MM.1S (cell line): ENCODE measurements at regions not wholly inside any gene's neighbourhood (a gene's known extent, or its start where the extent isn't known, plus 50 kb on each side); places are given as distances from the start of the nearest gene placed in this dataset.

Experiments used
- DNase-seq: peaks from one replicate; pipeline ENCODE4 v3.0.0-alpha.2; 2015
- H2AFZ ChIP-seq: fragments of 300-600 bp; sonication (generic); 2 replicates; pipeline ENCODE4 v1.6.0; 2016; ENCODE audit warnings: antibody characterized with exemption, low read length
- H3F3A ChIP-seq: fragments of 300-600 bp; sonication (generic); 2 replicates; pipeline ENCODE4 v1.6.1; 2016; ENCODE audit warnings: mild to moderate bottlenecking, antibody characterized with exemption, low read length, moderate library complexity, mixed read lengths; ENCODE audit not compliant: insufficient read depth
- H3K27ac ChIP-seq: fragments of 300-600 bp; sonication (generic); 2 replicates; pipeline ENCODE4 v1.5.1; 2016; ENCODE audit warnings: mild to moderate bottlenecking, low read length
- H3K27me3 ChIP-seq: fragments of 300-600 bp; sonication (generic); replicated peaks from 2 replicates; pipeline ENCODE4 v1.6.0; 2016; ENCODE audit warnings: low read length; ENCODE audit not compliant: insufficient read depth
- H3K36me3 ChIP-seq: fragments of 300-600 bp; sonication (generic); replicated peaks from 2 replicates; pipeline ENCODE4 v1.6.1; 2016; ENCODE audit warnings: mild to moderate bottlenecking, low read length, mixed read lengths; ENCODE audit not compliant: insufficient read depth
- H3K4me1 ChIP-seq: fragments of 300-600 bp; sonication (generic); 2 replicates; pipeline ENCODE4 v1.6.1; 2016; ENCODE audit warnings: low read length, mixed read lengths
- H3K4me2 ChIP-seq: fragments of 300-600 bp; sonication (generic); 2 replicates; pipeline ENCODE4 v1.6.0; 2016; ENCODE audit warnings: low read depth, low read length
- H3K4me3 ChIP-seq: fragments of 300-600 bp; sonication (generic); 2 replicates; pipeline ENCODE4 v1.5.1; 2016; ENCODE audit warnings: low read length, mixed read lengths
- H3K79me2 ChIP-seq: fragments of 300-600 bp; sonication (generic); 2 replicates; pipeline ENCODE4 v1.6.1; 2016; ENCODE audit warnings: mixed run types, low read length, mixed read lengths
- H3K9ac ChIP-seq: fragments of 300-600 bp; sonication (generic); 2 replicates; pipeline ENCODE4 v1.6.1; 2016; ENCODE audit warnings: low read length, mixed read lengths
- H3K9me2 ChIP-seq: fragments of 300-600 bp; sonication (generic); replicated peaks from 2 replicates; pipeline ENCODE4 v1.6.1; 2016; ENCODE audit warnings: mild to moderate bottlenecking, low read length, mixed read lengths; ENCODE audit not compliant: insufficient read depth
- H3K9me3 ChIP-seq: fragments of 300-600 bp; sonication (generic); replicated peaks from 2 replicates; pipeline ENCODE4 v1.6.1; 2016; ENCODE audit warnings: mild to moderate bottlenecking, low read length, mixed read lengths; ENCODE audit not compliant: insufficient read depth
- H4K20me1 ChIP-seq: fragments of 300-600 bp; sonication (generic); 2 replicates; pipeline ENCODE4 v1.6.1; 2016; ENCODE audit warnings: mild to moderate bottlenecking, low read length, moderate library complexity, mixed read lengths; ENCODE audit not compliant: insufficient read depth
- EZH2 ChIP-seq: fragments of 300-600 bp; sonication (generic); optimal IDR thresholded peaks from 2 replicates; pipeline ENCODE3; 2017; ENCODE audit warnings: low read depth, mild to moderate bottlenecking, antibody characterized with exemption, low read length, mixed read lengths
- EZH2phosphoT487 ChIP-seq: fragments of 300-600 bp; sonication (generic); IDR thresholded peaks from 2 replicates; pipeline ENCODE4 v1.6.1; 2018; ENCODE audit warnings: antibody characterized with exemption, low read length
- TF ChIP-seq, protein P1 (sequence below): fragments of 300-600 bp; sonication (generic); IDR thresholded peaks from 2 replicates; pipeline ENCODE4 v1.5.1; 2016; ENCODE audit warnings: antibody characterized with exemption, low read length, mixed read lengths

DNA sequence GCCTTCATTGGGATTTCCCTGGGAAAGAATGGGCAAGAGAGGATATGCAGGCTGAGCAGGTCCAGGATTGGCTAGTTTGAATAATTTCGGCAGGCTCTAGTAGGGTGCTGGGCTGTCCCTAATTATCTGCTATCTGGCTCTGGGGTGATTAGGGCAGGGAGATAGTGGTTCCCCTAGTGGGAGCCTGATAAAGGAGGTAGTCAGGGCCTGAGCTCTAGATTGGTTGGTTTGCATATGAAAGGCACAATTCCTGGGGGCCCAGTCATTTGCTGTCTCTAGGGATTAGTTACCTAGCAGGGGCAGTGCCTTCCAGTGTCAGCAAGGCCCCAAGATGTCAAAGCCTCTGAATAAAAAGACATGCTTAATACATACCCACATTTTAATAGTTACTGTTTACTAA, 690.1 kb upstream of the KLHL29 start:
- no peak overlapping the region for H3K27ac ChIP-seq
- no peak for DNase-seq
- H3K27me3 ChIP-seq, result no peaks in the 10 kb centered on the region
- H3K4me1 ChIP-seq, result no peaks in the 10 kb centered on the region
- H3K9ac ChIP-seq, result no peak overlapping the region
- H4K20me1 ChIP-seq, result no peaks in the 10 kb centered on the region
- no peaks in the 10 kb centered on the region for H3K36me3 ChIP-seq
- no peak overlapping the region for H3K4me3 ChIP-seq
- H3K4me2 ChIP-seq, result no peak overlapping the region
- H3K9me2 ChIP-seq, result no peaks in the 10 kb centered on the region
- no peak overlapping the region for H2AFZ ChIP-seq
- no peaks in the 10 kb centered on the region for H3K79me2 ChIP-seq
- no peaks in the 10 kb centered on the region for H3K9me3 ChIP-seq
- no peaks in the 10 kb centered on the region for H3F3A ChIP-seq
- TF ChIP-seq EZH2phosphoT487, result no peak
- no peak for TF ChIP-seq EZH2
- TF ChIP-seq, protein P1, sequence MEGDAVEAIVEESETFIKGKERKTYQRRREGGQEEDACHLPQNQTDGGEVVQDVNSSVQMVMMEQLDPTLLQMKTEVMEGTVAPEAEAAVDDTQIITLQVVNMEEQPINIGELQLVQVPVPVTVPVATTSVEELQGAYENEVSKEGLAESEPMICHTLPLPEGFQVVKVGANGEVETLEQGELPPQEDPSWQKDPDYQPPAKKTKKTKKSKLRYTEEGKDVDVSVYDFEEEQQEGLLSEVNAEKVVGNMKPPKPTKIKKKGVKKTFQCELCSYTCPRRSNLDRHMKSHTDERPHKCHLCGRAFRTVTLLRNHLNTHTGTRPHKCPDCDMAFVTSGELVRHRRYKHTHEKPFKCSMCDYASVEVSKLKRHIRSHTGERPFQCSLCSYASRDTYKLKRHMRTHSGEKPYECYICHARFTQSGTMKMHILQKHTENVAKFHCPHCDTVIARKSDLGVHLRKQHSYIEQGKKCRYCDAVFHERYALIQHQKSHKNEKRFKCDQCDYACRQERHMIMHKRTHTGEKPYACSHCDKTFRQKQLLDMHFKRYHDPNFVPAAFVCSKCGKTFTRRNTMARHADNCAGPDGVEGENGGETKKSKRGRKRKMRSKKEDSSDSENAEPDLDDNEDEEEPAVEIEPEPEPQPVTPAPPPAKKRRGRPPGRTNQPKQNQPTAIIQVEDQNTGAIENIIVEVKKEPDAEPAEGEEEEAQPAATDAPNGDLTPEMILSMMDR, result no peak

DNA sequence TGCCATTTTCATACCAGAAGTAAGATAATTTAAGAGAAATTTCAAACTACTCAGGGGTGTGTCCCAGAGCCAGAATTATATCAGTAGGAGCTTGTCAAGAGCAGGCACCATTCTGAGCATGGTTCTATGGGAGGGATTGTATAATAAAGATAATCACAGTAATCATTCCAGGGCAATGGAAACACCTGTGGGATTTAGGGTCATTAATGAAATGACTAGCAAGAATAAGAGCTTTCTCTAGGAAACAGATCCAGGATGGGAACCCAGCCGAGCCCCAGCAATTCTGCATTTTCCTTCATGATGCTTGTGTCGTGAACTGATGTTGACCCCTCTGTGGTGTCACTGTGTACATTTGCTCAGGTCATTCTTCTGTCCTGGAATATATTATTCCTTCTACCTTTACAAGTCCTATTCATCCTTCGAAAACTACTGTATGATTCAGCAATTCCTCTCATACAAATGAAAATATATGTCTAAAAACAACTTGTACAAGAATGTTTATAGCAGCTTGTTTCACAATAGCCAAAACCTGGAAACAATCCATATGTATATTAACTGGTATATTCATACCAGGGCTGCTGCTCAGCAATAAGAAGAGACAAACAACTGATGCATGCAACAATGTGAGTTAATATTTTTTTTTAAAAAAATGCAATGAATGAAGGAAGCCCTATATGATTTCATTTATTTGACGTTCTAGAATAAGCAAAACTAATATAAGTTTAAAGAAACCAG, 687.8 kb upstream of the KLHL29 start:
- no peaks in the 10 kb centered on the region for H3K9me3 ChIP-seq
- no peak overlapping the region for H3K4me2 ChIP-seq
- no peak overlapping the region for H3K4me3 ChIP-seq
- no peaks in the 10 kb centered on the region for H3K4me1 ChIP-seq
- TF ChIP-seq EZH2 (no peak), EZH2phosphoT487 (no peak)
- TF ChIP-seq, protein P1, result no peak
- H3K9ac ChIP-seq, result no peak overlapping the region
- H3F3A ChIP-seq, result no peaks in the 10 kb centered on the region; the same call in 1 of the 2 replicates
- no peaks in the 10 kb centered on the region for H3K27me3 ChIP-seq
- H3K79me2 ChIP-seq, result no peaks in the 10 kb centered on the region
- no peaks in the 10 kb centered on the region for H4K20me1 ChIP-seq
- no peaks in the 10 kb centered on the region for H3K9me2 ChIP-seq
- no peak overlapping the region for H3K27ac ChIP-seq
- DNase-seq, result no peak
- H2AFZ ChIP-seq, result no peak overlapping the region
- no peaks in the 10 kb centered on the region for H3K36me3 ChIP-seq

DNA sequence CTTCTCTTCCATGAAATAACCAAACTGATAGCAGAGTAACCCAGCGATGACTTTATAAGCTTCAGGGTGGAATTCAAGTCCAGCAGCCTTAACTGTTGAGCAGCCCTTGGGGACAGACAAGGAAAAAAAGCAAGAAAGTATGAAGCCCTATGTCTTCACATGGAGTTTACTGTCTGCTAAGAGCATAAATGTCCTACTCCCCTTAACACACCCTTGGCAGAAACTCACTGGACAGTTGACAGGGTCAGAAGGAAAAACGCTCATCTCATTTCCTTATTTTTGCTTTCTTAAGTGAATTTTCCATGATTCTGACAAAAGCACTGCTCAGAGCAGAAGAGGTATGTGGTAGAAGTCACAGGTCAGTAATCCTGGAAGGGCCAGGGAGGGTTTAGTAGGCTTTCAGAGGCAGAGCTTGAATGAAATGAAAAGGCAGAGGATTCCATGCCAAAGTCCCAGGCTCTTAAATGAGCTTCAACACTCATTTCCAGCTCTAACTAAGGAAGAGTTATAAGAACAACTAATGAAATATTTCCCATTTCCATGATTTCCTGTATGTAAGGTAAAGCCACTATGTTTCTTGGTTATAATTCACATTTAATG, 683.3 kb upstream of the KLHL29 start:
- Histone ChIP-seq H3K27ac (no peak overlapping the region), H3F3A (no peaks in the 10 kb centered on the region; the same call in 1 of the 2 replicates), H3K9ac (no peak overlapping the region), H4K20me1 (no peaks in the 10 kb centered on the region), H3K27me3 (no peaks in the 10 kb centered on the region), H3K4me2 (no peak overlapping the region), H3K4me3 (no peak overlapping the region), H3K79me2 (no peaks in the 10 kb centered on the region), H3K4me1 (no peaks in the 10 kb centered on the region), H3K9me2 (no peaks in the 10 kb centered on the region), H3K36me3 (no peaks in the 10 kb centered on the region), H2AFZ (no peak overlapping the region), H3K9me3 (no peaks in the 10 kb centered on the region)
- no peak for DNase-seq
- no peak for TF ChIP-seq EZH2
- TF ChIP-seq EZH2phosphoT487, result no peak
- TF ChIP-seq, protein P1, result no peak
